D721Med (cell line): ENCODE measurements at regions not wholly inside any gene's neighbourhood (a gene's known extent, or its start where the extent isn't known, plus 50 kb on each side); places are given as distances from the start of the nearest gene placed in this dataset.

Experiments
- DNase-seq: peaks from one replicate; pipeline ENCODE4 v3.0.0; 2011; ENCODE audit warnings: low spot score; ENCODE audit not compliant: insufficient read length
- FAIRE-seq: peaks from 2 replicates; lab custom pipeline; 2011; peaks lifted over from hg19 to GRCh38; lab: Jason Lieb, UNC
- CTCF ChIP-seq: IDR thresholded peaks from 2 replicates; pipeline ENCODE4 v1.5.1; 2012; ENCODE audit warnings: mild to moderate bottlenecking, control low read depth; ENCODE audit not compliant: insufficient read depth; ENCODE audit errors: missing control alignments

- no peak for DNase-seq
- FAIRE-seq: no peak
- no peak for TF ChIP-seq CTCF
Measured at GRCh38 chr5:116361979-116362577, 212.5 kb downstream of the SEMA6A start.

- FAIRE-seq (no peak), DNase-seq (no peak)
- no peak for TF ChIP-seq CTCF
Measured at GRCh38 chr5:116361171-116361967, 213.3 kb downstream of the SEMA6A start.

GRCh38 chr5:116360008-116360853 lies 214.4 kb downstream of the SEMA6A start:
- no peak for TF ChIP-seq CTCF
- no peak for FAIRE-seq
- no peak for DNase-seq

GRCh38 chr5:116359592-116359991 lies 215.0 kb downstream of the SEMA6A start:
- TF ChIP-seq CTCF: no peak
- no peak for FAIRE-seq
- DNase-seq: no peak

GRCh38 chr5:116358911-116359418 lies 215.7 kb downstream of the SEMA6A start:
- TF ChIP-seq CTCF: no peak
- no peak for DNase-seq
- FAIRE-seq: no peak

- TF ChIP-seq CTCF: no peak
- FAIRE-seq (no peak), DNase-seq (no peak)
Measured at GRCh38 chr5:116358015-116358523, 216.6 kb downstream of the SEMA6A start.
